GM23338 (cell line): ENCODE measurements at regions not wholly inside any gene's neighbourhood (a gene's known extent, or its start where the extent isn't known, plus 50 kb on each side); places are given as distances from the start of the nearest gene placed in this dataset.
A peak's percentile ranks its signal among the peaks of the same experiment; 100 is the strongest.

Experiments used
- ATAC-seq: fragments of 200-7000 bp; cut with Tn5 transposase; 3 replicates; pipeline ENCODE4 v1.9.1; 2020
- DNase-seq: peaks from one replicate; pipeline ENCODE4 v3.0.0-alpha.2; 2015; ENCODE audit warnings: low spot score
- H2AFZ ChIP-seq: fragments of 200-600 bp; sonication (generic); 2 replicates; pipeline ENCODE4 v1.8.0; 2016; ENCODE audit warnings: antibody characterized with exemption, mild to moderate bottlenecking, moderate library complexity
- H3F3A ChIP-seq: fragments of 200-600 bp; sonication (generic); replicated peaks from 2 replicates; pipeline ENCODE4 v1.8.0; 2017; ENCODE audit warnings: antibody characterized with exemption, mixed run types, low read depth
- H3K27ac ChIP-seq: fragments of 200-600 bp; sonication (generic); 2 replicates; pipeline ENCODE4 v1.6.1; 2016; ENCODE audit warnings: low read depth
- H3K27me3 ChIP-seq: fragments of 200-600 bp; sonication (generic); 2 replicates; pipeline ENCODE4 v1.8.0; 2016; ENCODE audit warnings: mild to moderate bottlenecking, mixed run types, moderate library complexity; ENCODE audit not compliant: insufficient read depth
- H3K36me3 ChIP-seq: fragments of 200-600 bp; sonication (generic); 2 replicates; pipeline ENCODE4 v1.8.0; 2016; ENCODE audit warnings: mild to moderate bottlenecking; ENCODE audit not compliant: insufficient read depth
- H3K4me1 ChIP-seq: fragments of 200-600 bp; sonication (generic); 2 replicates; pipeline ENCODE4 v1.8.0; 2016; ENCODE audit warnings: mild to moderate bottlenecking, moderate library complexity; ENCODE audit not compliant: insufficient read depth
- H3K4me2 ChIP-seq: fragments of 200-600 bp; sonication (generic); 2 replicates; pipeline ENCODE4 v1.7.1; 2017; ENCODE audit warnings: mixed run types
- H3K4me3 ChIP-seq: fragments of 200-600 bp; sonication (generic); 2 replicates; pipeline ENCODE4 v1.6.1; 2016; ENCODE audit warnings: mixed run types
- H3K79me2 ChIP-seq: fragments of 200-600 bp; sonication (generic); replicated peaks from 2 replicates; pipeline ENCODE4 v1.8.0; 2017; ENCODE audit warnings: mild to moderate bottlenecking; ENCODE audit not compliant: insufficient read depth
- H3K9me2 ChIP-seq: fragments of 200-600 bp; sonication (generic); 2 replicates; pipeline ENCODE4 v1.8.0; 2017; ENCODE audit not compliant: insufficient read depth
- H4K20me1 ChIP-seq: fragments of 200-600 bp; sonication (generic); replicated peaks from 2 replicates; pipeline ENCODE4 v1.8.0; 2017; ENCODE audit warnings: mild to moderate bottlenecking; ENCODE audit not compliant: insufficient read depth
- H3K27ac Mint-ChIP-seq: 2 replicates; pipeline ENCODE4 v1.8.0; 2020; ENCODE audit warnings: inconsistent platforms, mild to moderate bottlenecking, moderate library complexity, mixed read lengths
- H3K27me3 Mint-ChIP-seq: 3 replicates; pipeline ENCODE4 v1.8.0; 2022; ENCODE audit warnings: low read depth, mild to moderate bottlenecking, moderate library complexity, mixed read lengths, inconsistent platforms; ENCODE audit not compliant: insufficient read depth, poor library complexity
- H3K36me3 Mint-ChIP-seq: 3 replicates; pipeline ENCODE4 v1.8.0; 2021; ENCODE audit warnings: low read depth, mild to moderate bottlenecking, inconsistent platforms, moderate library complexity, mixed read lengths
- H3K4me1 Mint-ChIP-seq: 3 replicates; pipeline ENCODE4 v1.8.0; 2020; ENCODE audit warnings: mild to moderate bottlenecking, inconsistent platforms, mixed read lengths
- H3K4me3 Mint-ChIP-seq: 3 replicates; pipeline ENCODE4 v1.8.0; 2021; ENCODE audit warnings: moderate library complexity, mild to moderate bottlenecking, inconsistent platforms, mixed read lengths
- H3K9me3 Mint-ChIP-seq: 3 replicates; pipeline ENCODE4 v1.8.0; 2020; ENCODE audit warnings: moderate library complexity, mild to moderate bottlenecking, inconsistent platforms, mixed read lengths
- EZH2 ChIP-seq: fragments of 200-600 bp; sonication (generic); IDR thresholded peaks from one replicate; pipeline ENCODE4 v1.8.0; 2017; ENCODE audit warnings: antibody characterized with exemption, mild to moderate bottlenecking, low read depth; ENCODE audit not compliant: unreplicated experiment
- POLR2AphosphoS5 ChIP-seq: IDR thresholded peaks from 2 replicates; pipeline ENCODE4 v1.6.1; 2016; ENCODE audit warnings: antibody characterized with exemption, low read depth
- STAT1 ChIP-seq: IDR thresholded peaks from one replicate; pipeline ENCODE4 v1.6.1; 2016; ENCODE audit warnings: antibody characterized with exemption; ENCODE audit not compliant: unreplicated experiment
- TF ChIP-seq, protein P1 (sequence below): fragments of 250-450 bp; sonication (Bioruptor Pico); IDR thresholded peaks from 2 replicates; pipeline ENCODE4 v1.5.0; 2020; ENCODE audit warnings: mild to moderate bottlenecking, moderate library complexity
- TF ChIP-seq, protein P2 (sequence below), 2 experiments: fragments of 200-600 bp in 1 of 2; sonication (generic) in 1 of 2; conservative IDR thresholded peaks; 2 replicates each; pipeline versions ENCODE4 v1.5.1 to v1.6.1; 2016 to 2017; ENCODE audit warnings: antibody characterized with exemption in 2 of 2, low read depth in 2 of 2, mild to moderate bottlenecking in 2 of 2, moderate library complexity in 1 of 2
- TF ChIP-seq, protein P3 (sequence below): IDR thresholded peaks from 2 replicates; pipeline ENCODE4 v1.6.1; 2016; ENCODE audit warnings: antibody characterized with exemption

DNA sequence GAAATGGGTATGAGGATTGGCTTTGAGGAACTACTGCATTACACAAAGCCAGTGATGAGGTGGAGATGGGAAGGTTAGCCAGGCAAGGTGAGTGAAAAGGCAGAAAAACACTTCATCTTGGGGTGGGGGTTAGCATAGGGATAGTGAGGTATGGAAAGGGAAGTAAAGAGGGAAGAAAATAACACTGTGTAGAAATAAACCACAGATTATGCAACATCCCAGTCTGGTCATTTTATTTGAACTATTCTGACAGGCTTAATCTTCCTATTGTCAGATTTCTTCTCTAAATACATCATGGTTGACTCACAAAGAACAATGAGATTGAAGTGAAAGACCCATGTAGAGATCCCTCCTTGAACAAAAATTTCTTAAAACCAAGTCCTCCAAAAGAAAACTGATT lies 640.2 kb downstream of the PTPRC start (continued):
- TF ChIP-seq, protein P1, sequence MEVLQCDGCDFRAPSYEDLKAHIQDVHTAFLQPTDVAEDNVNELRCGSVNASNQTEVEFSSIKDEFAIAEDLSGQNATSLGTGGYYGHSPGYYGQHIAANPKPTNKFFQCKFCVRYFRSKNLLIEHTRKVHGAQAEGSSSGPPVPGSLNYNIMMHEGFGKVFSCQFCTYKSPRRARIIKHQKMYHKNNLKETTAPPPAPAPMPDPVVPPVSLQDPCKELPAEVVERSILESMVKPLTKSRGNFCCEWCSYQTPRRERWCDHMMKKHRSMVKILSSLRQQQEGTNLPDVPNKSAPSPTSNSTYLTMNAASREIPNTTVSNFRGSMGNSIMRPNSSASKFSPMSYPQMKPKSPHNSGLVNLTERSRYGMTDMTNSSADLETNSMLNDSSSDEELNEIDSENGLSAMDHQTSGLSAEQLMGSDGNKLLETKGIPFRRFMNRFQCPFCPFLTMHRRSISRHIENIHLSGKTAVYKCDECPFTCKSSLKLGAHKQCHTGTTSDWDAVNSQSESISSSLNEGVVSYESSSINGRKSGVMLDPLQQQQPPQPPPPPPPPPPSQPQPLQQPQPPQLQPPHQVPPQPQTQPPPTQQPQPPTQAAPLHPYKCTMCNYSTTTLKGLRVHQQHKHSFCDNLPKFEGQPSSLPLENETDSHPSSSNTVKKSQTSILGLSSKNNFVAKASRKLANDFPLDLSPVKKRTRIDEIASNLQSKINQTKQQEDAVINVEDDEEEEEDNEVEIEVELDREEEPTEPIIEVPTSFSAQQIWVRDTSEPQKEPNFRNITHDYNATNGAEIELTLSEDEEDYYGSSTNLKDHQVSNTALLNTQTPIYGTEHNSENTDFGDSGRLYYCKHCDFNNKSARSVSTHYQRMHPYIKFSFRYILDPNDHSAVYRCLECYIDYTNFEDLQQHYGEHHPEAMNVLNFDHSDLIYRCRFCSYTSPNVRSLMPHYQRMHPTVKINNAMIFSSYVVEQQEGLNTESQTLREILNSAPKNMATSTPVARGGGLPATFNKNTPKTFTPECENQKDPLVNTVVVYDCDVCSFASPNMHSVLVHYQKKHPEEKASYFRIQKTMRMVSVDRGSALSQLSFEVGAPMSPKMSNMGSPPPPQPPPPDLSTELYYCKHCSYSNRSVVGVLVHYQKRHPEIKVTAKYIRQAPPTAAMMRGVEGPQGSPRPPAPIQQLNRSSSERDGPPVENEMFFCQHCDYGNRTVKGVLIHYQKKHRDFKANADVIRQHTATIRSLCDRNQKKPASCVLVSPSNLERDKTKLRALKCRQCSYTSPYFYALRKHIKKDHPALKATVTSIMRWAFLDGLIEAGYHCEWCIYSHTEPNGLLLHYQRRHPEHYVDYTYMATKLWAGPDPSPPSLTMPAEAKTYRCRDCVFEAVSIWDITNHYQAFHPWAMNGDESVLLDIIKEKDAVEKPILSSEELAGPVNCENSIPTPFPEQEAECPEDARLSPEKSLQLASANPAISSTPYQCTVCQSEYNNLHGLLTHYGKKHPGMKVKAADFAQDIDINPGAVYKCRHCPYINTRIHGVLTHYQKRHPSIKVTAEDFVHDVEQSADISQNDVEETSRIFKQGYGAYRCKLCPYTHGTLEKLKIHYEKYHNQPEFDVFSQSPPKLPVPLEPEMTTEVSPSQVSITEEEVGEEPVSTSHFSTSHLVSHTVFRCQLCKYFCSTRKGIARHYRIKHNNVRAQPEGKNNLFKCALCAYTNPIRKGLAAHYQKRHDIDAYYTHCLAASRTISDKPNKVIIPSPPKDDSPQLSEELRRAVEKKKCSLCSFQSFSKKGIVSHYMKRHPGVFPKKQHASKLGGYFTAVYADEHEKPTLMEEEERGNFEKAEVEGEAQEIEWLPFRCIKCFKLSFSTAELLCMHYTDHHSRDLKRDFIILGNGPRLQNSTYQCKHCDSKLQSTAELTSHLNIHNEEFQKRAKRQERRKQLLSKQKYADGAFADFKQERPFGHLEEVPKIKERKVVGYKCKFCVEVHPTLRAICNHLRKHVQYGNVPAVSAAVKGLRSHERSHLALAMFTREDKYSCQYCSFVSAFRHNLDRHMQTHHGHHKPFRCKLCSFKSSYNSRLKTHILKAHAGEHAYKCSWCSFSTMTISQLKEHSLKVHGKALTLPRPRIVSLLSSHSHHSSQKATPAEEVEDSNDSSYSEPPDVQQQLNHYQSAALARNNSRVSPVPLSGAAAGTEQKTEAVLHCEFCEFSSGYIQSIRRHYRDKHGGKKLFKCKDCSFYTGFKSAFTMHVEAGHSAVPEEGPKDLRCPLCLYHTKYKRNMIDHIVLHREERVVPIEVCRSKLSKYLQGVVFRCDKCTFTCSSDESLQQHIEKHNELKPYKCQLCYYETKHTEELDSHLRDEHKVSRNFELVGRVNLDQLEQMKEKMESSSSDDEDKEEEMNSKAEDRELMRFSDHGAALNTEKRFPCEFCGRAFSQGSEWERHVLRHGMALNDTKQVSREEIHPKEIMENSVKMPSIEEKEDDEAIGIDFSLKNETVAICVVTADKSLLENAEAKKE (CRISPR knock-in tag): no peak

DNA sequence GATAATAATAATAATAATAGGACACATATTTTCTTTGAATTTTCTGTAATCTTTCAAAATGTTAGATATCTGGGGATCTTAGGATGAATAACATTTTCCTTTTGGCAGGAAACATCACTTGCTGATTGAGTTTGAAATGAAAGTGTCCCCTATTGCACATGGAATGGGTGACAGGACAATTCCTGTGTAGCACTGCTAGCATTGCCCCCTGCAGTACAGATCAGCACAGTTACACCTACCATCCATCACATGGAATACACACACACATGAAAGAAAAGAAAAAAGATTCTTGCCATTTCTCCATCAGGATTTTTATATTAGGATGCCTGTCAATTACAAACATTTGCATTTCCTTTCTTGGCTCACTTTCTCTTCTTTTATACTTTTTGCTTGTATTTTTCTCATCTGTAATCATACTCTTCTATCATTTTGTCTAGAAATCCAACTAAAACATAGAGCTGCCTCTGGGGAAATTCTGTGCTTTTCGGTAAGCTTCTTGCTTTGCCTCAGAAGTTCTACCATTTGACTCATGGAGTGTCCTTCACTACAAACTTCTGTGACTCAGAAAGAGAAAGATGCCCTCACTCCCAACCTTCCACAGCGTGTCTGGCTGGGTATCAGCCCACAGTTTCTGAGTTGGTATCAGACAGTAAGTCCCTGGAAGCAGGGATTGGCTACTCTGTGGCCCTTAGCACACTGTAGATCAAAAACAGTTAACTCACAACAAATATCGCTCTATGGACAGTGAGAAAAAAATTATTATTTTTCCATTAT lies 641.2 kb downstream of the PTPRC start:
- Mint-ChIP-seq H3K4me3 (no peak overlapping the region), H3K27me3 (no peaks in the 10 kb centered on the region), H3K9me3 (no peaks in the 10 kb centered on the region; the same call in 2 of the 3 replicates), H3K36me3 (no peaks in the 10 kb centered on the region), H3K27ac (no peak overlapping the region), H3K4me1 (0 out of 3 replicates have a peak, but pooled peaks cover 2% of the 10 kb centered on the region)
- no peaks in the 10 kb centered on the region for H3K27me3 ChIP-seq
- no peaks in the 10 kb centered on the region for H3F3A ChIP-seq
- no peaks in the 10 kb centered on the region for H3K36me3 ChIP-seq
- no peak overlapping the region for H3K4me3 ChIP-seq
- H3K9me2 ChIP-seq: no peaks in the 10 kb centered on the region; the same call in 1 of the 2 replicates
- no peak for DNase-seq
- H3K27ac ChIP-seq: no peak overlapping the region
- TF ChIP-seq STAT1: no peak
- TF ChIP-seq EZH2: no peak
- TF ChIP-seq, protein P2, sequence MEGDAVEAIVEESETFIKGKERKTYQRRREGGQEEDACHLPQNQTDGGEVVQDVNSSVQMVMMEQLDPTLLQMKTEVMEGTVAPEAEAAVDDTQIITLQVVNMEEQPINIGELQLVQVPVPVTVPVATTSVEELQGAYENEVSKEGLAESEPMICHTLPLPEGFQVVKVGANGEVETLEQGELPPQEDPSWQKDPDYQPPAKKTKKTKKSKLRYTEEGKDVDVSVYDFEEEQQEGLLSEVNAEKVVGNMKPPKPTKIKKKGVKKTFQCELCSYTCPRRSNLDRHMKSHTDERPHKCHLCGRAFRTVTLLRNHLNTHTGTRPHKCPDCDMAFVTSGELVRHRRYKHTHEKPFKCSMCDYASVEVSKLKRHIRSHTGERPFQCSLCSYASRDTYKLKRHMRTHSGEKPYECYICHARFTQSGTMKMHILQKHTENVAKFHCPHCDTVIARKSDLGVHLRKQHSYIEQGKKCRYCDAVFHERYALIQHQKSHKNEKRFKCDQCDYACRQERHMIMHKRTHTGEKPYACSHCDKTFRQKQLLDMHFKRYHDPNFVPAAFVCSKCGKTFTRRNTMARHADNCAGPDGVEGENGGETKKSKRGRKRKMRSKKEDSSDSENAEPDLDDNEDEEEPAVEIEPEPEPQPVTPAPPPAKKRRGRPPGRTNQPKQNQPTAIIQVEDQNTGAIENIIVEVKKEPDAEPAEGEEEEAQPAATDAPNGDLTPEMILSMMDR (conservative IDR thresholded peaks at IDR 0.05; ENCODE audit: low read depth in 2 of 2): 0 out of 4 replicates have a peak, but pooled peaks of 1 of the 2 experiments have one; percentile 15
- TF ChIP-seq, protein P3, sequence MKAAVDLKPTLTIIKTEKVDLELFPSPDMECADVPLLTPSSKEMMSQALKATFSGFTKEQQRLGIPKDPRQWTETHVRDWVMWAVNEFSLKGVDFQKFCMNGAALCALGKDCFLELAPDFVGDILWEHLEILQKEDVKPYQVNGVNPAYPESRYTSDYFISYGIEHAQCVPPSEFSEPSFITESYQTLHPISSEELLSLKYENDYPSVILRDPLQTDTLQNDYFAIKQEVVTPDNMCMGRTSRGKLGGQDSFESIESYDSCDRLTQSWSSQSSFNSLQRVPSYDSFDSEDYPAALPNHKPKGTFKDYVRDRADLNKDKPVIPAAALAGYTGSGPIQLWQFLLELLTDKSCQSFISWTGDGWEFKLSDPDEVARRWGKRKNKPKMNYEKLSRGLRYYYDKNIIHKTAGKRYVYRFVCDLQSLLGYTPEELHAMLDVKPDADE: no peak
- TF ChIP-seq POLR2AphosphoS5: no peak
- no peaks in the 10 kb centered on the region for H4K20me1 ChIP-seq
- H3K4me1 ChIP-seq: no peaks in the 10 kb centered on the region
- ATAC-seq: no peak
- no peak overlapping the region for H3K4me2 ChIP-seq
- no peaks in the 10 kb centered on the region for H3K79me2 ChIP-seq
- H2AFZ ChIP-seq: no peak overlapping the region
